ENCODE measurements at regions not wholly inside any gene's neighbourhood (a gene's known extent, or its start where the extent isn't known, plus 50 kb on each side); places are given as distances from the start of the nearest gene placed in this dataset.

DNA sequence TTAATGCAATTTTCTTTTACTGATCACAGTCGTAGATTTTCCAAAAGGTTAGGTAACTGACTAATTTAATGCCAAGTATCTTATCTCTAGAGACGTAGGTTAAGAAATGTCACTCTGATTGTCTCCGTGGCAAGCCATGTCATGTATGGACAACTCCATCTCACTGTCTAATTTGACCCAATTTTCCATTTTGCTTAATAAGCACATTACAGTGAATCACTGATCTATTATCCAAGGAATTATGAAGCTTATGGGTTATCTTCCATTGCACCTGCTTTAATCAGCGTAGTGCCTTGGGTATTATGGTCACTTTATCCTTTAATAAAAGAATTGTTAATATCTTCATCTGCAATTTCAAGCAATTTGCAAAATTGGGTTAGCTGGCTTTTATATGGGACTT lies 557.4 kb upstream of the ROBO2 start:
- TF ChIP-seq CTCF (conservative IDR thresholded peaks at IDR 0.05; ENCODE audit: low read depth, low read length) = no peak
- TF ChIP-seq EZH2phosphoT487 (IDR thresholded peaks at IDR 0.05; ENCODE audit: borderline replicate concordance, low read length) = no peak
